ENCODE measurements at regions not wholly inside any gene's neighbourhood (a gene's known extent, or its start where the extent isn't known, plus 50 kb on each side); places are given as distances from the start of the nearest gene placed in this dataset.

GRCh38 chr9:18421391-18421790 is 52.6 kb upstream of the ADAMTSL1 start:
- TF ChIP-seq, protein P1, sequence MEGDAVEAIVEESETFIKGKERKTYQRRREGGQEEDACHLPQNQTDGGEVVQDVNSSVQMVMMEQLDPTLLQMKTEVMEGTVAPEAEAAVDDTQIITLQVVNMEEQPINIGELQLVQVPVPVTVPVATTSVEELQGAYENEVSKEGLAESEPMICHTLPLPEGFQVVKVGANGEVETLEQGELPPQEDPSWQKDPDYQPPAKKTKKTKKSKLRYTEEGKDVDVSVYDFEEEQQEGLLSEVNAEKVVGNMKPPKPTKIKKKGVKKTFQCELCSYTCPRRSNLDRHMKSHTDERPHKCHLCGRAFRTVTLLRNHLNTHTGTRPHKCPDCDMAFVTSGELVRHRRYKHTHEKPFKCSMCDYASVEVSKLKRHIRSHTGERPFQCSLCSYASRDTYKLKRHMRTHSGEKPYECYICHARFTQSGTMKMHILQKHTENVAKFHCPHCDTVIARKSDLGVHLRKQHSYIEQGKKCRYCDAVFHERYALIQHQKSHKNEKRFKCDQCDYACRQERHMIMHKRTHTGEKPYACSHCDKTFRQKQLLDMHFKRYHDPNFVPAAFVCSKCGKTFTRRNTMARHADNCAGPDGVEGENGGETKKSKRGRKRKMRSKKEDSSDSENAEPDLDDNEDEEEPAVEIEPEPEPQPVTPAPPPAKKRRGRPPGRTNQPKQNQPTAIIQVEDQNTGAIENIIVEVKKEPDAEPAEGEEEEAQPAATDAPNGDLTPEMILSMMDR (IDR thresholded peaks at IDR 0.05; ENCODE audit: insufficient read depth, missing control alignments): no peak
- no peak for FAIRE-seq
- DNase-seq (ENCODE audit: insufficient read length, low spot score): no peak

DNA sequence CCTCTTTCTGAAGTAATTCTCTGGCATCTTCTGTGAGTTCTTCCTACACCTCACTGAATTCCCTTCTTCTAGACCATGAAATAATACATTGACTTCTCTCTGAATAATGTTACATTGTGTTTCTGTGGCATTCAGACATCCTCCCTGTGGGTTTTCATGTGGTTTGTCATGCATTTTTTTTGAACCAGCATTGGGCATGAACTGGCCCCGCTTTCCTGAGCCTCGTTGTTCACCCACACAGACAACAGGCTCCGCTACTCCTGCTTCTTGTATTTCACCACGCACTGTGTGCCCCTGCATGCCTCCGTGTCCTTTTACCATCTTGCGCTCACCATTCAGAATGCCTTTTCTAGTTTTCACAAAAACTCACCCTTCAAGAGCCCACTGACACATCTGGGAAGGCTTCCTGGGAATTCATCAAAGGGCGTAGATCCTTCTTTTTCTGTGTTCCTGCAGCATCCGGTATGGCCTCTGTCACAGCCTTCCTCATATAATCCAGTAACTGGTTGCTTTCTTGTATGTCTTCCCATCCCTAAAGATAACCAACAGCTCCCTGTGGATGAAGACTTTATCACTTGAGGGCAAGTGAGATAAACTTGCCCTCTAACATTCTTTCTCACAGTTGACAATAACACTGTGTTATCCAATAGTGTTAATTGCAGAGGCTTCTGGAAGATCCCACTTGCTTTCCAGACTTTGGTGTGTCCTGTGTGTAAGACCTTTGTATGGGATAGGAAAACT is 51.5 kb upstream of the ADAMTSL1 start:
- TF ChIP-seq, protein P1 (IDR thresholded peaks at IDR 0.05; ENCODE audit: insufficient read depth, missing control alignments): no peak
- no peak for FAIRE-seq
- no peak for DNase-seq (ENCODE audit: insufficient read length, low spot score)

GRCh38 chr9:18423791-18424531 is 50.0 kb upstream of the ADAMTSL1 start:
- TF ChIP-seq, protein P1 (IDR thresholded peaks at IDR 0.05; ENCODE audit: insufficient read depth, missing control alignments): no peak
- no peak for FAIRE-seq

More at GRCh38 chr9:18423791-18424531, 50.0 kb upstream of the ADAMTSL1 start:
- DNase-seq (ENCODE audit: insufficient read length, low spot score): no peak

Data from D721Med (cell line).